Occipital lobe (tissue), 1 donor: ENCODE measurements at regions not wholly inside any gene's neighbourhood (a gene's known extent, or its start where the extent isn't known, plus 50 kb on each side); places are given as distances from the start of the nearest gene placed in this dataset.
"Not testable (repeated sequence)": the region's sequence is repeated elsewhere in the genome, so short reads cannot be mapped to it uniquely, and the experiment has no call there.

Experiments
- DNase-seq: peaks from one replicate; lab custom pipeline; 2025; lab: John Stamatoyannopoulos, UW

- DNase-seq = not testable (repeated sequence)
Measured at GRCh38 chr6:67880343-67880742, 754.7 kb upstream of the ADGRB3 start.

GRCh38 chr6:67879928-67880327 lies 755.2 kb upstream of the ADGRB3 start:
- DNase-seq = not testable (repeated sequence)

DNA sequence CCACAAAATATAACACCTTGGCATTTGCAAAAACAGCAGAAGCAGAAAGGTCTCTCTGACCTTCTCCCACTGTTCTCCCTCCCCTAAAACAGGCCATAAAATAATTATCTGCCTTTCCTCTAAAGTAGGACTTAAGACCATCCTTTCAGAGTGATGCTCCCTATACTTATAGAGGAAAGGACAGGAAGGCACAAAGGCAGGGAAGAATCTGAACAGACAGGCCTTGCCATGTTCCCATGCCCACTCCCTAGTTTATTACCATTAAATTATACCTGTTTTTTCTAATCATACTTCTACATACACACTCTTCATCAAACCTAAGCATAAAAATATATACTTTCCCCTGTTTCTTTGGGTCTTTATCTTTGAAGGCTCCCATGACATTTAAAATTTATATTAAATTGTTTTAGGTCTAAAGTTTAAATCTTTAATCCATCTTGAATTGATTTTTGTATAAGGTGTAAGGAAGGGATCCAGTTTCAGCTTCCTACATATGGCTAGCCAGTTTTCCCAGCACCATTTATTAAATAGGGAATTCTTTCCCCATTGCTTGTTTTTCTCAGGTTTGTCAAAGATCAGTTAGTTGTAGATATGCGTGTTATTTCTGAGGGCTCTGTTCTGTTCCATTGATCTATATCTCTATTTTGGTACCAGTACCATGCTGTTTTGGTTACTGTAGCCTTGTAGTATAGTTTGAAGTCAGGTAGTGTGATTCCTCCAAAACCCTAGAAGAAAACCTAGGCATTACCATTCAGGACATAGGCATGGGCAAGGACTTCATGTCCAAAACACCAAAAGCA lies 755.8 kb upstream of the ADGRB3 start:
- not testable (repeated sequence) for DNase-seq

- DNase-seq = not testable (repeated sequence)
Measured at GRCh38 chr6:67878216-67878615, 756.9 kb upstream of the ADGRB3 start.

GRCh38 chr6:67877288-67877687 lies 757.8 kb upstream of the ADGRB3 start:
- DNase-seq = no peak

DNA sequence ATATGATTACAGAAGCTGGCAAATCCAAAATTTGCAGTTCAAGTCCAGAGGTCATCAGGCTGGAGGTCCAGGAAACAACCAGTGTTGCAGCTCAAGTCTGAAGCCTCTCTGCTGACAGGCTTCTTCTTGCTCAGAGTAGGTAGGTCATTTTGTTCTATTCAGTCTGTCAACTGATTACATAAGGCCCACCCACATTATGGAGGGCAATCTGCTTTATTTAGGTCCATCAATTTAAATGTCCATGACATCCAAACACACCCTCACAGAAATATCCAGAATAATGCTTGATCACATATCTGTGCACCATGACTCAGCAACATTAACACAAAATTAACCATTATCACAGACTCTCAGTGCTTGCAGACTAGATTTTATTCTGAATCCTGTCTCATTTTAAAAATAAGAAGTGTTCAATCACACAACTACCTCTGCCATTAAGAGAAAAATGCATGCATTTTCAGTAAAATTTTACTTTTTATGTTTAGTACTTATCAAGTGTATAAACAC lies 759.2 kb upstream of the ADGRB3 start:
- no peak for DNase-seq

DNA sequence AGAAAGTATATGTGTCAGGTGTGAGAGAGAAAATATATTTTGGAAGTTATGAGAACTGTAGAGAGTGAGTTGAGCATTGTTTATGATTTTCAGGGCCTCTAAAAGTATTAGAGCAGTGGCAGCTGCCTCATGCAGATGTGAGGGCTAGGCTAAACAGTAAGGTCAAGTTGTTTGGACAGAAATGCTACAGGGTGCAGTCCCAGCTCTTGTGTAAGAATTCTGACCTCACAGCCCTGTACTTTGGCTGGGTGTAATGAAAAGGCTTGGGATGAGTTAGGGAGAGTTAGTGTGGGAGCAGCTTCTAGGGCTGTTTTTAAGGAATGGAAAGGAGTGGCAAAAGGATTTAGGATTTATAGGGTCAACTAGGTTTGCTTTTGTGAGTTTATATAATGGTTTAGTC lies 764.8 kb upstream of the ADGRB3 start:
- no peak for DNase-seq

GRCh38 chr6:67863346-67863745 lies 771.7 kb upstream of the ADGRB3 start:
- DNase-seq = no peak

DNA sequence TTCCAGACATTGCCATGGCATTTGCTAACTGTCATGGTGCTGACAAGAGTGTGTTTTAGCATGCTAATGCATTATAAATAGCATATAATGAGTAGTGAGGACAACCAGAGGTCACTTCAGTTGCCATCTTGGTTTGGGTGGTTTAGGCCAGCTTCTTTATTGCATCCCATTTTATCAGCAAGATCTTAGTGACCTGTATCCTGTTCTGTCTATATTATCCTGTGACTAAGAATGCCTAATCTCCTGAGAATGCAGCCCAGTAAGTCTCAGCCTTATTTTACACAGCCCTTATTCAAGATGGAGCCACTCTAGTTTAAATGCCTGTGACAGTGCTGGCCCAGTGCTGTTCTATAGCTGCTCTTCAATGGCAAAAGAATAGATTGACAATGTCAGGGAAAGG lies 781.0 kb upstream of the ADGRB3 start:
- no peak for DNase-seq

GRCh38 chr6:67839818-67840217 lies 795.3 kb upstream of the ADGRB3 start:
- no peak for DNase-seq

DNA sequence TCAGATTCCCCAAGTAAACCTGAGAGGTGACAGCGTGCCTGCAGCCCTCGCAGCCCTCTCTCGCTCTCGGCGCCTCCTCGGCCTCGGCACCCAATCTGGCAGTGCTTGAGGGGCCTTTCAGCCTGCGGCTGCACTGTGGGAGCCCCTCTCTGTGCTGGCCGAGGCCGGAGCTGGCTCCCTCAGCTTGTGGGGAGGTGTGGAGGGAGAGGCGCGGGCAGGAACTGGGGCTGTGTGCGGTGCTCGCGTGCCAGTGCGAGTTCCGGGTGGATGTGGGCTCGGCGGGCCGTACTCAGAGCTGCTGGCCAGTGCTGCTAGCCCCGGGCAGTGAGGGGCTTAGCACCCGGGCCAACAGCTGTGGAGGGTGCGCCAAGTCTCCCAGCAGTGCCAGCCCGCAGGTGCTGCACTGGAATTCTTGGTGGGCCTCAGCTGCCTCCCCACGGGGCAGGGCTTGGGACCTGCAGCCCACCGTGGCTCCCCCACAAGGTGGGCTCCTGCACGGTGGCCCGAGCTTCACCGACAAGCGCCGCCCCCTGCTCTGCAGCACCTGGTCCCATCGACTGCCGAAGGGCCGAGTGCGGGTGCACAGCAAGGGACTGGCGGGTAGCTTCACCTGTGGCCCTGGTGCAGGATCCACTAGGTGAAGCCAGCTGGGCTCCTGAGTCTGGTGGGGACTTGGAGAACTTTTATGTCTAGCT lies 809.7 kb upstream of the ADGRB3 start:
- DNase-seq = no peak

GRCh38 chr6:67818322-67818721 lies 816.8 kb upstream of the ADGRB3 start:
- DNase-seq = no peak

DNA sequence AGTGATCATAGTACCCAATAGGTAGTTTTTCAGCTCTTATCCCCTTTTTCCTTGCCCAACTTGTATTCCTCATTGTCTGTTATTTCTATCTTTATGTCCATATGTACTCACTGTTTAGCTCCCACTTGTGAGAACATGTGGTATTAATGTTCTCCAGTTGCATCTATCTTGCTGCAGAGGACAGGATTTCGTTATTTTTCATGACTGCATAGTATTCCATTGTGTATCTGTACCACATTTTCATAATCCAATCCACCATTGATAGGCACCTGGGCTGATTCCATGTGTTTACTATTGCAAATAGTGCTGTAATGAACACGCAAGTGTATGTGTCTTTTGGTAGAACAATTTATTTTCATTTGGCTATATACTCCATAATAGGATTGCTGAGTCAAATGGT lies 819.5 kb upstream of the ADGRB3 start:
- no peak for DNase-seq

- no peak for DNase-seq
Measured at GRCh38 chr6:67814262-67814661, 820.8 kb upstream of the ADGRB3 start.

GRCh38 chr6:67812693-67813092 lies 822.4 kb upstream of the ADGRB3 start:
- DNase-seq = no peak

- no peak for DNase-seq
Measured at GRCh38 chr6:67812125-67812524, 823.0 kb upstream of the ADGRB3 start.

- no peak for DNase-seq
Measured at GRCh38 chr6:67811239-67812037, 823.6 kb upstream of the ADGRB3 start.

GRCh38 chr6:67804808-67805207 lies 830.3 kb upstream of the ADGRB3 start:
- DNase-seq = not testable (repeated sequence)

DNA sequence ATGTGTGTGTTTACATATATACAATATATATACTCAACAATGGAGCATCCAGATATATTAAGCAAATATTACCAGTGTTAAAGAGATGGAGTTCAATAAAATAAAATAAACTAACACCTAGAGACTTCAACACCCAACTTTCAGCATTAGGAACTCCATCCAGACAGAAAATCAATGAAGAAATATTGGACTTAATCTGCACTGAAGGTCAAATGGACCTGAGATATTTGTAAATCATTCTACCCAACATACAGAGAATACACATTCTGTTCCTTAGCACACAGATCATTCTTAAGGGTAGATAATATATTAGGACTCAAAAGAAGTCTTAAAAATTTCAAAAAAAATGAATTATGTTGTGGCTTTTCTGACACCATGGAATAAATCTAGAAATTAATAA lies 832.3 kb upstream of the ADGRB3 start:
- DNase-seq = no peak

GRCh38 chr6:67792996-67793395 lies 842.1 kb upstream of the ADGRB3 start:
- DNase-seq = no peak

- no peak for DNase-seq
Measured at GRCh38 chr6:67790569-67790968, 844.5 kb upstream of the ADGRB3 start.

- DNase-seq = not testable (repeated sequence)
Measured at GRCh38 chr6:67787119-67787518, 848.0 kb upstream of the ADGRB3 start.
